NB4 (cell line): ENCODE measurements at regions not wholly inside any gene's neighbourhood (a gene's known extent, or its start where the extent isn't known, plus 50 kb on each side); places are given as distances from the start of the nearest gene placed in this dataset.

ENCODE experiments used
- DNase-seq: peaks from one replicate; pipeline ENCODE4 v3.0.0; 2010; ENCODE audit warnings: low read depth
- H3K4me3 ChIP-seq: one replicate; pipeline ENCODE4 v1.5.1; 2011; ENCODE audit warnings: mild to moderate bottlenecking, low read depth, low read length, moderate library complexity
- CTCF ChIP-seq: IDR thresholded peaks from one replicate; pipeline ENCODE4 v1.5.1; 2012; ENCODE audit warnings: low read depth, low read length
- MAX ChIP-seq: IDR thresholded peaks from 2 replicates; pipeline ENCODE4 v1.6.1; 2011; ENCODE audit warnings: low read depth, low read length
- MYC ChIP-seq: IDR thresholded peaks from 2 replicates; pipeline ENCODE4 v1.6.1; 2011; ENCODE audit warnings: low read depth, low read length
- POLR2A ChIP-seq: IDR thresholded peaks from 2 replicates; pipeline ENCODE4 v1.6.1; 2011; ENCODE audit warnings: mild to moderate bottlenecking; ENCODE audit not compliant: insufficient read length; ENCODE audit errors: extremely low read depth

DNA sequence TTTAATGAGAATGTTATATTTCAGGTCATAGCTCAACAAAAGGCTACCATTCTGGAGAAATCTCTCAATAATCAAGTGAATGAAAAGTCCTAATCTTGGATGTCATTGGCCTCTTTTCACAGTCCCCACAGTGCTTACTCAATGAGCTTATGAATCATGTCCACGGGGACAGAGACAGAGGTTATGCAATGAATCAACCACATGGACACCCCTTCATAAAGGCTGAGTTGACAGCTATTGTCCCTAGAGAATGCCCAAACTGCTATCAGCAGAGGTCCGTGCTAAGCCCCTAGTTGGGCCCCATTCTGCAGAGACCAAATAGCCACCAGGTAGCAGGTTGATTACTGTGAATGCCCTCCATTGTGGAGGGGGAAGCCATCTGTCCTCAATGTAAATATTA is 158.1 kb downstream of the LHFPL1 start:
- TF ChIP-seq MAX (peak; percentile 43; the same call in 1 of the 2 replicates), POLR2A (no peak), MYC (peak; percentile 30; the same call in 1 of the 2 replicates), CTCF (no peak)
- DNase-seq = peak; percentile 67

GRCh38 chrX:112520124-112520523 is 159.6 kb downstream of the LHFPL1 start:
- DNase-seq = no peak
- no peak overlapping the region for H3K4me3 ChIP-seq
- TF ChIP-seq CTCF = no peak
- TF ChIP-seq POLR2A = no peak
- no peak for TF ChIP-seq MAX
- no peak for TF ChIP-seq MYC

More for the DNA sequence above, 158.1 kb downstream of the LHFPL1 start:
- no peak overlapping the region for H3K4me3 ChIP-seq

DNA sequence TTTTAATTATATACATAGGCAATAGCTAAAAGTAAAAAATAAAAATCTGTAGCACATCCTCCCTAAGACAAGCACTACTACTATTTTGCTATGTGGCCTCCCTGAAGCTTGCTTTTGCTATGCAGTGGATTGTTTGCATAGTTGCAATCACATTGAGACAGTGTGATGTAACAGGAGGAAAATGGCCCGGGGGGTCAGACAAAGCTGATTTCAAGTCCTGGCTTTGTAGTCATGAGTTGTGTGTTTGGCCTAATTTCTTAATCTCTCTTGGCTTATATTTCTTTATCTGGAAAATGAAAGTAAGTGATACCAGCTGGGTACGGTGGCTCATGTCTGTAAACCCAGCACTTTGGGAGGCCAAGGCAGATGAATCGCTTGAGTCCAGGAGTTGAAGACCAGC is 166.6 kb downstream of the LHFPL1 start:
- no peak for DNase-seq
- no peak for TF ChIP-seq CTCF
- TF ChIP-seq POLR2A = no peak
- TF ChIP-seq MYC = no peak
- no peak for TF ChIP-seq MAX
- H3K4me3 ChIP-seq = no peak overlapping the region

DNA sequence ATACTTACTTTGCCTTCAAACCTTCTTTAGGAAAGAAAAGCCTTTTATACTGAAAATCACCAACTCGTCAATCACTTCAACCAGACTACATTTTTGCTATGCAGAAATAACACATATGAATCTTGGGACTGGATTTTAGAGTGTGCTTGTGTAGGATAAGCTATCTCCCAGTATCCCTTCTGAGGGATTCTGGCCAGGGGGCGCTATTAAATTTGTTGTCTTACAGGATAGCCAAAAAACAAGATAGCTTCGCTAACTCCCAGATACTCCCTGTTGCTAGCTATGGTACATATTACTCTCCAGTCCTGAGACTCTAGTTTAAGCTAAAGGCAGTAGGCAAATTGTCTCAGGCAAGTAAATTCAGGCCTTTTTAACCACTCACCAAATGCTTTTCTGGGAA is 167.2 kb downstream of the LHFPL1 start:
- DNase-seq = peak; percentile 1
- TF ChIP-seq MAX (no peak), POLR2A (no peak), MYC (no peak), CTCF (no peak)
- no peak overlapping the region for H3K4me3 ChIP-seq

DNA sequence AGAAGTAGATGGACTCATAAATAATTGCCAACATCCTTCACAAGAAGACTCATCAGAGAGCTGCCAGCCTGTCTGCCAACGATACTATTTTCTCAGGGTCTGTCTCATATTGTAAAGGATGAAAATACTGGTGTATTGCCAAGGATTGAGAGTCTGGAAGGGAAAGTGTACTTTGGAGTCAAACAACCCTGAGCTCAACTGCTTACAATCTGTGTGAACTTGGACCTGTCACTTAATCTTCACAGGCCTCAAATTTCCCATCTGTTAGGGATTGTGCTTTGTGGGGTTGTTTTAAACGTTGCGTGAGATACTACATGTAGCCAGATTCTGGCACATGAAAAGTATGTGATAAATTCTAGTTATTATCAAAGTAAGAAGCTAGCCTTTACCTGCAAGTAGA is 169.1 kb downstream of the LHFPL1 start:
- DNase-seq = no peak
- TF ChIP-seq POLR2A = no peak
- TF ChIP-seq CTCF = no peak
- no peak for TF ChIP-seq MAX
- no peak for TF ChIP-seq MYC
- H3K4me3 ChIP-seq = no peak overlapping the region

GRCh38 chrX:112477653-112478052 is 202.1 kb downstream of the LHFPL1 start:
- TF ChIP-seq MYC (no peak), CTCF (no peak), MAX (no peak)
- DNase-seq = no peak
- H3K4me3 ChIP-seq = no peak overlapping the region
